Adrenal gland (tissue), 9 donors: ENCODE measurements at regions not wholly inside any gene's neighbourhood (a gene's known extent, or its start where the extent isn't known, plus 50 kb on each side); places are given as distances from the start of the nearest gene placed in this dataset.

ENCODE experiments used
- DNase-seq, 7 donors: peaks; one replicate each; pipeline ENCODE4 v3.0.0-alpha.2; 2019 to 2020
- H3K27ac ChIP-seq, 5 donors: fragments of 200-600 bp; sonication (generic) in 4 of 5; 1 replicate in 3 of 5; 2 replicates in 2 of 5; pipeline versions ENCODE4 v1.5.1 to v1.8.0; 2016 to 2020; ENCODE audit warnings: mild to moderate bottlenecking in 1 of 5
- H3K27me3 ChIP-seq: fragments of 200-600 bp; 2 replicates; pipeline ENCODE4 v1.8.0; 2021
- H3K36me3 ChIP-seq, 2 donors: fragments of 200-600 bp; replicated peaks in 1 of 2; 1 replicate in 1 of 2; 2 replicates in 1 of 2; pipeline versions ENCODE4 v1.5.1 to v1.8.0; 2018 to 2022
- H3K4me1 ChIP-seq, 2 donors: fragments of 200-600 bp; replicated peaks in 1 of 2; 1 replicate in 1 of 2; 2 replicates in 1 of 2; pipeline versions ENCODE4 v1.5.1 to v1.8.0; 2018 to 2021
- H3K4me3 ChIP-seq, 4 donors: fragments of 200-600 bp; sonication (generic) in 3 of 4; one replicate each; pipeline ENCODE4 v1.5.1; 2016 to 2018
- H3K9me3 ChIP-seq, 3 donors: fragments of 200-600 bp; sonication (generic) in 1 of 3; replicated peaks in 1 of 3; 1 replicate in 2 of 3; 2 replicates in 1 of 3; pipeline versions ENCODE4 v1.5.1 to v1.8.0; 2016 to 2021
- CTCF ChIP-seq, 6 experiments: fragments of 450-650 bp in 4 of 6; fragments of 200-600 bp in 2 of 6; sonication (generic) in 1 of 6; IDR thresholded peaks; 1 replicate in 5 of 6; 2 replicates in 1 of 6; pipeline versions ENCODE4 v1.5.1 to v1.8.0; 2016 to 2021; ENCODE audit warnings: antibody characterized with exemption in 6 of 6, mild to moderate bottlenecking in 2 of 6, moderate library complexity in 1 of 6
- POLR2A ChIP-seq, 2 donors: fragments of 450-650 bp; IDR thresholded peaks; one replicate each; pipeline ENCODE4 v1.6.1; 2017; ENCODE audit warnings: antibody characterized with exemption in 2 of 2, mild to moderate bottlenecking in 2 of 2, moderate library complexity in 1 of 2
- WGBS, 4 donors: extraction: QIAGEN DNeasy Blood & Tissue Kit in 2 of 4; methylation state at CpG; one replicate each; pipeline versions ENCODE4 v1.1.5 to v1.1.7; 2013 to 2017; 5-methylcytosine and 5-hydroxymethylcytosine counted together
- intact Hi-C, 2 donors: fragments of 100-400 bp; cut with DNase I; formaldehyde crosslinking; loops; one replicate each; pipeline versions ENCODE4 v1.14.1 to v1.15.0; 2022 to 2023
- donor health status: healthy with polysubstance abuse.
- donor health status: Bipolar disorder and iron deficiency.
- donor health status: DM: yes; HTN: yes; CAD: no.
- donor health status: DM: no; HTN: no; CAD: no.
- donor health status: DM: no; HTN: no; CAD: no.

- 91 to 97% (median 93%) methylated on average over 2 of the region's 2 CpGs for WGBS, 4 donors
- DNase-seq = no peak
- no peaks in the 10 kb centered on the region for H3K4me1 ChIP-seq
- H3K9me3 ChIP-seq = no peaks in the 10 kb centered on the region
- H3K36me3 ChIP-seq = no peaks in the 10 kb centered on the region
- H3K27ac ChIP-seq = no peak overlapping the region
- intact Hi-C loops = no loop called here
- H3K27me3 ChIP-seq = no peaks in the 10 kb centered on the region
- no peak overlapping the region for H3K4me3 ChIP-seq
- no peak for TF ChIP-seq POLR2A (IDR thresholded peaks at IDR 0.05)
- no peak for TF ChIP-seq CTCF (IDR thresholded peaks at IDR 0.05)
Observed at GRCh38 chr2:143954844-143955243, 565.1 kb downstream of the ZEB2 start.

- no peak overlapping the region for H3K27ac ChIP-seq
- TF ChIP-seq POLR2A (IDR thresholded peaks at IDR 0.05) = no peak
- TF ChIP-seq CTCF (IDR thresholded peaks at IDR 0.05) = no peak
- intact Hi-C loops = no loop called here
- no peaks in the 10 kb centered on the region for H3K27me3 ChIP-seq
- H3K4me3 ChIP-seq = no peak overlapping the region
- no peak for DNase-seq
- no peaks in the 10 kb centered on the region for H3K4me1 ChIP-seq
- H3K9me3 ChIP-seq = no peaks in the 10 kb centered on the region
- 75 to 87% (median 79%) methylated on average over 4 of the region's 4 CpGs for WGBS, 4 donors
- H3K36me3 ChIP-seq = no peaks in the 10 kb centered on the region
Observed at GRCh38 chr2:143954186-143954585, 565.7 kb downstream of the ZEB2 start.

- no peak for TF ChIP-seq POLR2A (IDR thresholded peaks at IDR 0.05)
- no peak for TF ChIP-seq CTCF (IDR thresholded peaks at IDR 0.05)
- no peak overlapping the region for H3K4me3 ChIP-seq
- H3K9me3 ChIP-seq = no peaks in the 10 kb centered on the region
- no peak overlapping the region for H3K27ac ChIP-seq
- H3K36me3 ChIP-seq = no peaks in the 10 kb centered on the region
- H3K27me3 ChIP-seq = no peaks in the 10 kb centered on the region
- no peaks in the 10 kb centered on the region for H3K4me1 ChIP-seq
- WGBS, 4 donors = 72 to 82% (median 81%) methylated on average over 2 of the region's 2 CpGs
- intact Hi-C loops = no loop called here
- DNase-seq = no peak
Observed at GRCh38 chr2:143953451-143954030, 566.4 kb downstream of the ZEB2 start.

- no peak for DNase-seq
- no peaks in the 10 kb centered on the region for H3K4me1 ChIP-seq
- no peak overlapping the region for H3K27ac ChIP-seq
- TF ChIP-seq POLR2A (IDR thresholded peaks at IDR 0.05) (no peak), CTCF (IDR thresholded peaks at IDR 0.05) (no peak)
- H3K9me3 ChIP-seq = no peaks in the 10 kb centered on the region
- no peak overlapping the region for H3K4me3 ChIP-seq
- WGBS, 4 donors = 90 to 96% (median 94%) methylated on average over 1 of the region's 1 CpG
- H3K27me3 ChIP-seq = no peaks in the 10 kb centered on the region
- intact Hi-C loops = no loop called here
- H3K36me3 ChIP-seq = no peaks in the 10 kb centered on the region
Observed at GRCh38 chr2:143952536-143952935, 567.4 kb downstream of the ZEB2 start.
